KMS-11 (cell line): ENCODE measurements at regions not wholly inside any gene's neighbourhood (a gene's known extent, or its start where the extent isn't known, plus 50 kb on each side); places are given as distances from the start of the nearest gene placed in this dataset.

Experiments used
- H2AFZ ChIP-seq: fragments of 200-600 bp; sonication (generic); 2 replicates; pipeline ENCODE4 v1.6.1; 2016; ENCODE audit warnings: antibody characterized with exemption, mixed run types, low read depth
- H3K27ac ChIP-seq: fragments of 200-600 bp; sonication (generic); 2 replicates; pipeline ENCODE4 v1.6.1; 2016; ENCODE audit warnings: mild to moderate bottlenecking, mixed run types
- H3K27me3 ChIP-seq: fragments of 200-600 bp; sonication (generic); 2 replicates; pipeline ENCODE4 v1.6.1; 2017; ENCODE audit warnings: mild to moderate bottlenecking, low read depth, mixed run types, moderate library complexity; ENCODE audit not compliant: insufficient read depth
- H3K36me3 ChIP-seq: fragments of 200-600 bp; sonication (generic); 2 replicates; pipeline ENCODE4 v1.6.1; 2017; ENCODE audit warnings: mild to moderate bottlenecking, mixed run types; ENCODE audit not compliant: insufficient read depth
- H3K4me1 ChIP-seq: fragments of 200-600 bp; sonication (generic); 2 replicates; pipeline ENCODE4 v1.6.1; 2016; ENCODE audit warnings: mild to moderate bottlenecking, low read depth, mixed run types; ENCODE audit not compliant: poor library complexity, severe bottlenecking
- H3K4me2 ChIP-seq: fragments of 200-600 bp; sonication (generic); 2 replicates; pipeline ENCODE4 v1.7.0; 2016; ENCODE audit warnings: mild to moderate bottlenecking, mixed run types
- H3K4me3 ChIP-seq: fragments of 200-600 bp; sonication (generic); IDR thresholded peaks from 2 replicates; pipeline ENCODE4 v1.6.1; 2017; ENCODE audit warnings: low read depth, low read length, mixed read lengths; ENCODE audit not compliant: insufficient read depth
- H3K79me2 ChIP-seq: fragments of 200-600 bp; sonication (generic); 2 replicates; pipeline ENCODE4 v1.6.1; 2016; ENCODE audit warnings: low read depth, mixed run types; ENCODE audit not compliant: insufficient read depth
- H3K9ac ChIP-seq: fragments of 200-600 bp; sonication (generic); 2 replicates; pipeline ENCODE4 v1.6.1; 2016; ENCODE audit warnings: mild to moderate bottlenecking, mixed run types
- H4K20me1 ChIP-seq: fragments of 200-600 bp; sonication (generic); 2 replicates; pipeline ENCODE4 v1.6.1; 2016; ENCODE audit warnings: mild to moderate bottlenecking, mixed run types; ENCODE audit not compliant: insufficient read depth
- TF ChIP-seq, protein P1 (sequence below): fragments of 200-600 bp; sonication (generic); conservative IDR thresholded peaks from 2 replicates; pipeline ENCODE4 v1.6.1; 2017; ENCODE audit warnings: low read depth, mild to moderate bottlenecking, antibody characterized with exemption, low read length, moderate library complexity, mixed read lengths

GRCh38 chr7:115081772-115082171, 159.9 kb downstream of the MDFIC start:
- H3K27ac ChIP-seq: no peak overlapping the region
- H3K27me3 ChIP-seq: no peaks in the 10 kb centered on the region
- TF ChIP-seq, protein P1, sequence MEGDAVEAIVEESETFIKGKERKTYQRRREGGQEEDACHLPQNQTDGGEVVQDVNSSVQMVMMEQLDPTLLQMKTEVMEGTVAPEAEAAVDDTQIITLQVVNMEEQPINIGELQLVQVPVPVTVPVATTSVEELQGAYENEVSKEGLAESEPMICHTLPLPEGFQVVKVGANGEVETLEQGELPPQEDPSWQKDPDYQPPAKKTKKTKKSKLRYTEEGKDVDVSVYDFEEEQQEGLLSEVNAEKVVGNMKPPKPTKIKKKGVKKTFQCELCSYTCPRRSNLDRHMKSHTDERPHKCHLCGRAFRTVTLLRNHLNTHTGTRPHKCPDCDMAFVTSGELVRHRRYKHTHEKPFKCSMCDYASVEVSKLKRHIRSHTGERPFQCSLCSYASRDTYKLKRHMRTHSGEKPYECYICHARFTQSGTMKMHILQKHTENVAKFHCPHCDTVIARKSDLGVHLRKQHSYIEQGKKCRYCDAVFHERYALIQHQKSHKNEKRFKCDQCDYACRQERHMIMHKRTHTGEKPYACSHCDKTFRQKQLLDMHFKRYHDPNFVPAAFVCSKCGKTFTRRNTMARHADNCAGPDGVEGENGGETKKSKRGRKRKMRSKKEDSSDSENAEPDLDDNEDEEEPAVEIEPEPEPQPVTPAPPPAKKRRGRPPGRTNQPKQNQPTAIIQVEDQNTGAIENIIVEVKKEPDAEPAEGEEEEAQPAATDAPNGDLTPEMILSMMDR: no peak
- H3K4me2 ChIP-seq: no peak overlapping the region
- no peak overlapping the region for H3K4me3 ChIP-seq
- H3K79me2 ChIP-seq: no peaks in the 10 kb centered on the region
- H3K36me3 ChIP-seq: no peaks in the 10 kb centered on the region
- no peak overlapping the region for H3K9ac ChIP-seq
- no peaks in the 10 kb centered on the region for H3K4me1 ChIP-seq
- H2AFZ ChIP-seq: no peak overlapping the region
- no peaks in the 10 kb centered on the region for H4K20me1 ChIP-seq

GRCh38 chr7:115078851-115079250, 157.0 kb downstream of the MDFIC start:
- TF ChIP-seq, protein P1: no peak
- Histone ChIP-seq H3K36me3 (no peaks in the 10 kb centered on the region), H3K4me3 (no peak overlapping the region), H2AFZ (no peak overlapping the region), H3K79me2 (no peaks in the 10 kb centered on the region), H4K20me1 (no peaks in the 10 kb centered on the region), H3K4me2 (no peak overlapping the region), H3K27ac (no peak overlapping the region), H3K9ac (no peak overlapping the region), H3K4me1 (no peaks in the 10 kb centered on the region), H3K27me3 (no peaks in the 10 kb centered on the region)

GRCh38 chr7:115078386-115078785, 156.5 kb downstream of the MDFIC start:
- no peak overlapping the region for H3K4me2 ChIP-seq

DNA sequence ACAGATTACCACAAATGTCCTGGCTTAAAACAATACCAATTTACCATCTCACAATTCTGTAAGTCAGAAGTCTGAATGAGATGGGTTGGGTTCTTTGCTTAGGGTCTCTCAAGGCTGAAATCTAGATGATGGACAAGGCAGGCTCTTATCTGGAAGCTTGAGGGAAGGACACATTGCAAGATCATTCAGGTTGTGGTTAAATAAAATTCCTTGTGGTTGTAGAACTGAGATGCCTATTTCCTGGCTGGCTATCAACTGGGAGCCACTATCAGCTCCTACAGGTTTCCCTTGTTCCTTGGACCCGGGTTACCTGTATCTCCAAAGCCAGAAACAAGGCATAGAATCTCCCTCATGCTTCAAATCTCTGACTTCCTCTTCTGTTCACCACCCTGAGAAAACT, 148.4 kb downstream of the MDFIC start:
- Histone ChIP-seq H3K4me3 (no peak overlapping the region), H3K4me2 (no peak overlapping the region)
- TF ChIP-seq, protein P1: no peak

More at GRCh38 chr7:115078386-115078785, 156.5 kb downstream of the MDFIC start:
- no peak overlapping the region for H3K9ac ChIP-seq
- H3K36me3 ChIP-seq: no peaks in the 10 kb centered on the region
- H3K79me2 ChIP-seq: no peaks in the 10 kb centered on the region
- H3K27me3 ChIP-seq: no peaks in the 10 kb centered on the region
- no peak overlapping the region for H3K27ac ChIP-seq
- no peaks in the 10 kb centered on the region for H3K4me1 ChIP-seq
- no peaks in the 10 kb centered on the region for H4K20me1 ChIP-seq
- TF ChIP-seq, protein P1: no peak
- no peak overlapping the region for H3K4me3 ChIP-seq
- no peak overlapping the region for H2AFZ ChIP-seq

More for the DNA sequence above, 148.4 kb downstream of the MDFIC start:
- H3K4me1 ChIP-seq: no peaks in the 10 kb centered on the region
- no peaks in the 10 kb centered on the region for H3K36me3 ChIP-seq
- no peak overlapping the region for H3K27ac ChIP-seq
- H3K79me2 ChIP-seq: no peaks in the 10 kb centered on the region
- no peaks in the 10 kb centered on the region for H4K20me1 ChIP-seq
- H3K27me3 ChIP-seq: no peaks in the 10 kb centered on the region
- no peak overlapping the region for H3K9ac ChIP-seq
- no peak overlapping the region for H2AFZ ChIP-seq
